VCaP (cell line): ENCODE measurements at regions not wholly inside any gene's neighbourhood (a gene's known extent, or its start where the extent isn't known, plus 50 kb on each side); places are given as distances from the start of the nearest gene placed in this dataset.
"Not testable (repeated sequence)": the region's sequence is repeated elsewhere in the genome, so short reads cannot be mapped to it uniquely, and the experiment has no call there.

Experiments
- H3K27ac ChIP-seq: fragments of 450-650 bp; 2 replicates; pipeline ENCODE4 v1.5.1; 2017
- TF ChIP-seq, protein P1 (sequence below): fragments of 450-650 bp; conservative IDR thresholded peaks from 2 replicates; pipeline ENCODE4 v1.5.1; 2017; ENCODE audit warnings: mild to moderate bottlenecking, moderate library complexity

DNA sequence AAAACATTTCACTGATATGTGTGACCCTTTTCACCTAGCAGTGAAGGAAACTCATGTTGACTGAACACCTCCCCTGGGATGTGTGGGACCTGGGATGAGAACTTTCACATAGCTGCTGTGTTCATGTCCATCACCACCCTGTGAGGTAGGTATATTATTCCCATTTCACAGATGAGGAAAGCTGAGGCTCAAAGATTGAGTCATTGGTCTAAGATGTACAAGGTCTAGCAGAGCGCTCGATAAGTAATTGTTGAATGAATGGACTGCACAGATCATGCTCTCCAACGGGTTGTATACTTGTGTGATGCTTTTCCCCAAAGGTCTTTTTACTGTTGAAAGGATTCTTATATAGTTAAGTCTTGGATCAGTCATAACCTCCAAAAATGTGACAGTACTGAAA is 75.6 kb upstream of the TSC22D1 start:
- no peak overlapping the region for H3K27ac ChIP-seq
- TF ChIP-seq, protein P1, sequence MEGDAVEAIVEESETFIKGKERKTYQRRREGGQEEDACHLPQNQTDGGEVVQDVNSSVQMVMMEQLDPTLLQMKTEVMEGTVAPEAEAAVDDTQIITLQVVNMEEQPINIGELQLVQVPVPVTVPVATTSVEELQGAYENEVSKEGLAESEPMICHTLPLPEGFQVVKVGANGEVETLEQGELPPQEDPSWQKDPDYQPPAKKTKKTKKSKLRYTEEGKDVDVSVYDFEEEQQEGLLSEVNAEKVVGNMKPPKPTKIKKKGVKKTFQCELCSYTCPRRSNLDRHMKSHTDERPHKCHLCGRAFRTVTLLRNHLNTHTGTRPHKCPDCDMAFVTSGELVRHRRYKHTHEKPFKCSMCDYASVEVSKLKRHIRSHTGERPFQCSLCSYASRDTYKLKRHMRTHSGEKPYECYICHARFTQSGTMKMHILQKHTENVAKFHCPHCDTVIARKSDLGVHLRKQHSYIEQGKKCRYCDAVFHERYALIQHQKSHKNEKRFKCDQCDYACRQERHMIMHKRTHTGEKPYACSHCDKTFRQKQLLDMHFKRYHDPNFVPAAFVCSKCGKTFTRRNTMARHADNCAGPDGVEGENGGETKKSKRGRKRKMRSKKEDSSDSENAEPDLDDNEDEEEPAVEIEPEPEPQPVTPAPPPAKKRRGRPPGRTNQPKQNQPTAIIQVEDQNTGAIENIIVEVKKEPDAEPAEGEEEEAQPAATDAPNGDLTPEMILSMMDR: no peak

DNA sequence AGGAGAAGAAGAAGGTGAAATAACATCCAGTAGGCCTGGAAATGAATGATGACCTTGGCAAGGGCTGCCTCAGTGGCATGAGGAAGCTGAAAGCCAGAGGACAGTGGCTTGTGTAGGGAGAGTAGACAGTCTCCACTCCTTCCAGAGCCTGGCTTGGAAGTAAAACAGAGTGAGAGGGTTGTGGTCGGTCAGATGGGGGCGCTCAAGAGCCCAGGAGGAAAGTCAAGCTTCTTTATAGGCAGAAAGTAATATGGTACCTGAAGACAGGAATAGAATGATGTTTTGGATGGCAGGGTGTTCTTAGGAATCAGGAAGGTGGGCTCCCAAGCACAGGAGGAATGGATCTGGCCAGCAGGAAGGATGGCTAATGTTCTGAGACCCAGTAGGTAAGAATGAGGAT is 75.1 kb upstream of the TSC22D1 start:
- H3K27ac ChIP-seq: no peak overlapping the region
- TF ChIP-seq, protein P1: no peak

DNA sequence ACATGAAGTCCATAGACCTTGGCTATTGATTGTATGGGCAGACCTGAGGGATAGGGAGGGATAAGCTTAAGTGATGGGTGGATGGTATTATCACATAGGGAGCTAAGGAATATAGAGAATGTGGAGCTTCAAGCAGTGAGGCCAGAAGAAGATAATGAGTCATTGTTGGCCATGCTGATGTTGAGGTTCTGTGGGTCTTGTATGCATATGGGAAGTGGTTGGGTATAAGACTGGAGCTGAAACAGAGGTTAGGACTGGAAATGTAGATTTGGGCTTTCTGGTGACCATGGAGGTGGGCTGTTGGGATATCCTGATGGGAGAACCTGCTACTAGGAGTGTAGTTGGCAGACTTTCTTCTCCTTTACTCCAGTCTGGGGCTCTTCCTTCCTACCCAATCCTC is 73.7 kb upstream of the TSC22D1 start:
- H3K27ac ChIP-seq: no peak overlapping the region
- TF ChIP-seq, protein P1: no peak

DNA sequence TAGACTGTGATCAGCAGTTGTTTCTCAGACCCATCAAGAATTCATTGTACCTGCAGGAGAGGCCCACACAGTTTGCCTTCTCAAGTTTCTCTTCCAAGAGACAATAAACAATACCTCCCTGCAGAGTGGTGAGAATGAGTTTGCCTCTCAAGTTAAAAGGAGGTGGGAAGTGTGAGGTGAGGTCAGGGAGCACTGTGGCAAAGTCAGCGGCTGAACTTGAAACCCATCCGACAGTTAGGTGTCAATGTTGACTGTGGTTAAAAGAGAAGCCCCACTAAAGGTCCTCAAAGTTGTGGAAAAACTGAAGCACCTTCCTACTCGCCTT is 72.9 kb upstream of the TSC22D1 start:
- TF ChIP-seq, protein P1: no peak
- H3K27ac ChIP-seq: no peak overlapping the region

DNA sequence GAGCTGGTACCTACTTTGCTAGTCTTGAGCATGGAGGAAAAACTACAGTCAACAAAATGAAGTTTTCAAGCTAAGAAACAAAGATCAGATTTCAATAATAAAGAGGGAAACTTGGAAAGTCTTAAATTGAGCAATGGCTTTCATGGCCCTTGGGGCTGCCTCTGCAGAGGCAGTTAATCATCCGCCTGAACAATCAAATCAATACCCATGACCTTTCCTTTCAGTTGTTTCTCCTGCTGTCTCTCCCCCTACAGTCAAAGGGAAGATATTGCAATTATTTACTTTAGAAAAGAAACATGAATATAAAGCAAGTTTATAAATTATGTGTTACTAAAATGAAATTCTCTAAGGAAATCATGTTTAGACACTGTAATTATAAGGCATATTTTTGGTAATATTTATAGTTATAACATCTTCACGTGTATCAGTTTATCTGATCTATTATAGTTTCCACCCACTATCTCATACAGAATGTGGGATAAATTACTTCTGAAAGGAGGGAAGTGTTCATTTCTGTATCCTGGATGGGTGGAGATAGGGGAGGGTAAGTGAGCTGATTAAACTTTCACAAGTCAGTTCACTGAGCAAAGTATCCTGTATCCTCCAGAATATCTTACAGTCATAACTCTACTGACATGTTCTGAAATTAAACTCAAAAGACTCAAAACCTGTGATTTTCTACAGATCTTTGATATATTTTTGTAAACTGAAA is 72.4 kb upstream of the TSC22D1 start:
- TF ChIP-seq, protein P1: peak; percentile 34; the same call in 1 of the 2 replicates
- no peak overlapping the region for H3K27ac ChIP-seq

DNA sequence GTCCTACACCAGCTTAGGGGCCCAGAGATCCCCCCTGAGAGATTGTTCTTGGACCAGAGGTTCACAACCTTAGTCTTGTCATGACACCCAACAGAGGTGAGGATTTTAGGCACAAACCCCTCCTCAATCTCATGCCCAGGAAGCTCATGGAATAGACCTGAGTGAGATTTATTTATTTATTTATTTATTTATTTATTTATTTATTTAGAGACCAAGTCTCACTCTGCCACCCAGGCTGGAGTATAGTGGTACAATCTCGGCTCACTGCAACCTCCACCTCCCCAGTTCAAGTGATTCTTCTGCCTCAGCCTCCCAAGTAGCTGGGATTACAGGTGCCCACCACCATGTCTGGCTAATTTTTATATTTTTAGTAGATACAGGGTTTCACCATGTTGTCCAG is 71.4 kb upstream of the TSC22D1 start:
- H3K27ac ChIP-seq: not testable (repeated sequence)

DNA sequence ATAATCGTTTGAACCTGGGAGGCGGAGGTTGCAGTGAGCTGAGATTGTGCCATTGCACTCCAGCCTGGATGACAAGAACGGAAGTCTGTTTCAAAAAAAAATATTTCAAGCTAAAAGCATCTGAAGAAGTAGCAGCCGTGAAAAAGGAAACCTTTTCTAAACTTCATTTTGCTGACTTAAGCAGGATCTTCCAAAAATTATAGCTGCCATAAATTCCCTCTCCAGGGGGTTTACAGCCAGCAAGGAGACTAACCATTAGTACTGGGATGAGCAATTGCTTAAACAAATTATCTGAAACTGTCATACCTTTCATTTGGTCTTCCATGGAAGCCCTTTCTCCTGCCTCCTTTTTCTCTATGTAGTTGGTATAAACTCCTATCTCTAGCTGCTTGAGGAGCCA is 69.9 kb upstream of the TSC22D1 start:
- no peak overlapping the region for H3K27ac ChIP-seq
- TF ChIP-seq, protein P1: no peak

DNA sequence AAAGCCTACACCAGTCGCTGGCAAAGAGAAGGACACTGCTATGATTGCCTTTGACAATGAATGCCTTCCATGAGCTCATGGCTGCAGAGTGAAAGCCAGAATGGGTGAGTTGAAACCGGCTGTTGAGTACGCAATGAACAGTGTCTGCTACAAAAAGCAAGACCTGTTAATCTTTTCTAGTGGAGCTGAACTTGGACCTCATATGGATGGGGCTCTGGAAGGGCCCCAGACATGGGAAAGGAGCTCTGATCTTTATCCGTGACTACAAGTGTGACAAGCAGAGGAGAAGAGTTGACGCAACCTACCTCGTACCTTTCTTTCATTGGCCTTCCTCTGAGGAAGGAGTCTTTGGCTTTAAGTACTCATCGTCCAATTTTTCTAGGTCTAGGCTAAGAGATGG is 67.1 kb upstream of the TSC22D1 start:
- no peak overlapping the region for H3K27ac ChIP-seq
- TF ChIP-seq, protein P1: no peak
